Activated T-cell treated with anti-CD3 and anti-CD28 coated beads for 24 hours (primary cell): ENCODE measurements at regions not wholly inside any gene's neighbourhood (a gene's known extent, or its start where the extent isn't known, plus 50 kb on each side); places are given as distances from the start of the nearest gene placed in this dataset.

Experiments used
- DNase-seq: peaks from one replicate; pipeline ENCODE4 v3.0.0-alpha.2; 2020; ENCODE audit warnings: low read depth

DNA sequence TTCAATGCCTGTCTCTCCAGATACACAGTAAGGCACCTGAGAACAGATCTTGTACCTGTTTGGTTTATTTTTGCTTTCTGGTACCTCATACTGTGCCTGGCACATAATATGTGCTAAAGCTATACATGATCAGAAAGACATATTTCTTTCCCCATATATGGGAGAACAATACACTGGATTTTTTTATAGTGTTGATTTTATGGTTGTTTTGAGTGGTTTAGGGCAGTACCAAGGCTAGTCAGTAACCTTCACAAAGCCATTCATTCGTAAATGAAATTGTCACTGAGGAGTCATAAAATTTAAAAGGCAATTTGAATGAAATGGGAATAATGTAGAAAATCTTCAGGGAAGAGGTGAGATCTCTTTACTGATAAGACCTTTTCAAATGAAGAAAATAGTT, 810.2 kb downstream of the TUSC7 start:
- no peak for DNase-seq

DNA sequence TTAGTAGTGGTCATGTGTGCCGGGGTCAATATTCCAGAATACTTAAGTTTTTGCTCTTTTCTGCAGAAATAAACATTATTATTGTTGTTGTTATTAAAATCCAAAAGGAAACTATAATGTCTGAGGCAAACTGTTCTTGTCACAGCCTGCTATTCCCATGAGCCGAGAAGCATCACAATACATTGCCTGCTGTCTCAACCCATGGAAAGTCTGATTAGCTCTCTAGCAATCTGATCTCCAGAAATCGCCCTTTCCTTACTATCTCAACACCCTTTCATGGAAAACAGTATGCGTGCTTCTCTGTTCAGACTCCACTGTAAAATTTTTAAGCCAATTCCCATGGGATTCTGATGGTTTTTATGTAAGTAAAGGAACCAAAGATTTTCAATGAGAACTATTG, 811.0 kb downstream of the TUSC7 start:
- DNase-seq: no peak

DNA sequence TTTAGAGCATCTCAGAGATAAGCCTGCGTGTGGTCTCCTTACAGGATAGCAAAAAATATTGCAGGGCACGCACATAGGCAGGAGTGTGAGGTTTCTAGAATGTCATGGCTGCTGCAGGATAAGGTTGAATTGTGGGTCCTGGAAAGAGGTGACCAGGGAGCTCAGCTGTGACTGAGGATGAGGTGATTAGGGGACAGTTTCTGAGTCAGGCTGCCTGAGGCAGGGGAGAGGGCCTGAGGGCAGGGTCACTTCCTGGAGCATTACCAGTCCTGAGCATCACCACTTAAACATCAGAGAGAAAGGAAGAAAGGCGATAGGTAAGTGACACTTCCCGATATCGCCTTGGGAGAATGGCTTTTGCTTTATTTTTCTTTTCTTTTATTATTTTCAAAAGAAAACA, 813.8 kb downstream of the TUSC7 start:
- DNase-seq: no peak

DNA sequence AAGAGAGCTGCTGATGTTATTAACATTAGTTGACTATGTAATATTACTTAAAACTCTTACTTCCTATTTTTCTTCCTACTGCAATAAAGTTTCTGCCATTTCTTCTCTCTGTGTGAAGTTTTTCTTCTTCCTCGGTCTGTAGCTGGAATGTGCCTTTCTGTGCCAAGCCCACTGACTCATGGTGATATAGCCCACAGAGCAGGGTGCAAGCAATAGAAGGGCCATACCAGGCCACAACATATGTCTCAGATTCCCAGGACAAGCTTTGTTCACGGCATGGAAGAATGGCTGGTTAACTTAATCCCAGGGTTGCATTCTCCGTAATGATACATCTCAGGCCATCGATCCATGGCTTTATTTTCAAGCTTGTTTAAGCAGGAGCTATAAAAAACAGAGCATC, 815.3 kb downstream of the TUSC7 start:
- DNase-seq: no peak

DNA sequence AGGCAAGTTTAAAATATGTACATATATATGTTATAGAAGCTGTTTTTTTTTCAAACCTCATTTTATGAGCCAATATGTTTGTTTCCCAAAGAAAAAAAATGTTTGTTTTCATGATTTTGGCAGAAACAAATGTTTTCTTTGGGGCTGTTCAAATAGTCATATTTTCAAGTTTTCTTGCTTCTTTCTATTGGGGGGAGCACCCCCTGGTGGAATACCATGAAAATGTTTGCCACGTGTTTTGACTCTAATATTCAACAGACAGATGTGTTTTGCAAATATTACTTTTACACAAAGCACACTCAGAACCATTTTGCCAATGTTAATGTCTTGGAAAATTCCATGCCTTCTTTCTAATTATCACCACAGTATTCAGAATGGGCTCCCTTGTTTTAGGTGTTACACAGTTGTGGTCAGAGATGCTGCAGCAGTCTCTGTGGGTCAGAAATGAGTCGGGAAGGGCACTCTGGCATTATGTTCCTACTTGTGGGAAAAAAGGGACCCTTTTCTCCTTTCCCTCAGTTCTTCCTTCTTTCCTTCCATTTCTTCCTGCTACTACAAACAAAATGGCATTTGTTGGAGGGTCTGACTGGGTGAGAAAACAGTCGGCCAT, 817.0 kb downstream of the TUSC7 start:
- DNase-seq: no peak

DNA sequence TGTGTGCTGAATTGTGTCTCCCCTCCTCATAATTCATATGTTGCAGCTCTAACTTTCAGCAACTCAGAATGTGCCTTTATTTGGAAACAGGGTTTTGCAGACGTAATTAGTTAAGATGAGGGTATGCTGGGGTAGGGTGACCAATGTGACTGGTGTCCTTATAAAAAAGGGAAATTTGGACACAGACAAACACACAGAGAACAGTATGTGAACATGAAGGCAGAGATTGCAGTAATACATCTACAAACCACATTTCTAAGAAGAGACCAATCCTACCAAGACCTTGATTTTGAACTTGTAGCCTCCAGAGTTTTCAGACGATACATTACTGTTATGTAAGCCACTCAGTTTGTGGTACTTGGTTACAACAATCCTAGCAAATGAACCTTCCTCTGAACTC, 817.8 kb downstream of the TUSC7 start:
- no peak for DNase-seq

DNA sequence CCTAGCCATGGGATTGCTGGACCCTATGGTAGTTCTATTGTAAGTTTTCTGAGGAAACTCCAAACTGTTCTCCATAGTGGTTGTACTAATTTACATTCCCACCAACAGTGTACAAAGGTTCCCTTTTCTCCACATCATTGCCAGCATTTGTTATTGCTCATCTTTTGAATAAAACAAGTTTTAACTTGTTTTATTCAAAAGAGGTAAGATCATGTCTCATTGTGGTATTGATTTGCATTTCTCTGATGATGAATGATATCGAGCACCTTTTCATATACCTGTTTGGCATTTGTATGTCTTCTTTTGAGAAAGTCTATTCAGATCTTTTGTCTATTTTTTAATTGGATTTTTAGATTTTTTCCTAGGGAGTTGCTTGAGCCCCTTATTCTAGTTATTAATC, 819.1 kb downstream of the TUSC7 start:
- no peak for DNase-seq

DNA sequence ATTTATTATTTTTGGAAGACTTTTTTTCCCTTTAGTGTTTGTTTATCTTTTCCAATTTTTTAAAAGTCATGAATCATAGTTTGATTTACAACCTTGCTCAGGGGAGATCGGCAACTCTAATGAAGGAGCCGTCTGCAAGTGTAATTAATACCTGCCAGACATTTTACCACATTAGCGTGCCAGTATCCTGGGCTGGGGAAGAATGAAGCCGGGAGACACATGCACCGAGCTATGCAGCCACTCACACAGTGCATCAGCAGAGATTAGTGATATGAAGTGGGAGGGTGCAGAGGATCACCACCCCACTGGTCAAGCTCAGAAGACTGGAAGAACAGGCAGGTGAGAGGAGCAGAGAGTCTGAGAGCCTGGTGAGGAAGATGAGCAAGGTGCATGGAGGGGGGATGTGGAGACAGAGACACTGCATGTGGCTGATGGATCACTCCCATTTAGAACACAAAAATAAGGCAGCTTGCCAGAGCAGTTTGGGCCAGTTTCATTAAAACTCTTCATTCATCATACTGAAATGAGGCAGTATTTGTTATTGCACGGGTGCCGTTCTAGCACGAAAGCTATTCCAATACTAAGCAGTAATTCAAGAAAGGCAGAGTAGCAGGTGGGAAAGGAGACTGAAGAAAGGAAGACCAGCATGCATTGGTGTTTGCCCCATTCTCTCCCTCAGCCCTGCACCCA, 821.6 kb downstream of the TUSC7 start:
- DNase-seq: no peak

DNA sequence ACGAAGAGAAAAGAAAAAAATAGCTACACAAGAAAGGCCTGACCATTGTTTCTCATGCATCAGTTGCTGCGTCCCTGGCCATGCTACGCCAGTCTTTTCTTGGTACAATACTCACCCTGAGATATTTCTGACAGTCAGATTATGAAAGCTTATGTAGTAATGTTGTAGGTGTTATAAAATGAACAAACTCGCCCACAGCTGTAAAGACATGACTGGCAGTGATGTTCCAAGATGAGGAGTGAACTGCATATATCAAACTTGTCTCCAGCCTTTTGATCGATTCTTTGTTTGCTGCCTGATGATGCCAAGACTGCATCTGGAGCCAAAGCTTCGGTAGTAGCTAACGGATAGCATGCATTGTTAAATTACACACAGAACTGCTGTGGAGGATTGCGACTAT, 822.7 kb downstream of the TUSC7 start:
- DNase-seq: no peak

DNA sequence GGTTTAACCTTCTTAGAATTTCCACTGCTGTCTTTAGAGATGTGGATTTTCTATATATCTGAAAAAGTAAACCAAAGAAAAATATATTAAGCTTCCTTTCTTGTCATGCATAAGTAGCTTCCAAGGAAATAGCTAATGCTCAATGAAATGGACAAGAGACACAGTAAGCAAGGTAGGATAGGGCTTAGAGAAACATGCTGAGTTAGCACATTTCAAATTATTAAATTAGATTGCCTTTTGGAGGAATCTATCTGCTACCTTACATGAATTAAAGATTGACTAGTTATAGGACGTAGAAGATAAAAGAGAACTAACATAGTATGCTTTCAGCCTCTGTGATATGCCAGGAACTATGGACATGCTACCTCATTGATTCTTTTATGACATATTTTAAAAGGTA, 824.6 kb downstream of the TUSC7 start:
- no peak for DNase-seq

DNA sequence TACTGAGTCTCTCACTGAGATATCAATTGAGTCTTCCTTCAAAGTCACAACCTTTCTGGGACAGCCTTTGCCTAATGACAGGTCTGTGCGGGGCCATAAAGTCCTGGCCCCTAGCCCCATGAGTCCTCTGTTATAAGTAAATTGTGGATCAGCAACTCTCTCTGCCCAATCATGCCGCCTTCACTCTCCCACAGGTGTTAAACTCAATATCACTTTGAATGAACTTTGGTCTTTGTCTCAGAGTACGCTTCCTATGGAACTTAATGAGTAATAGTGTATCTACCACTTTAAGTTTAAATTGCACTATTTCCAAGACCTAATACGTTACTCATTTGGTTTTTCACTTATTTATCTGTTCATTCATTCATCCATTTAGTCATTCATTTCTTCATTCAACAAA, 826.4 kb downstream of the TUSC7 start:
- DNase-seq: no peak

DNA sequence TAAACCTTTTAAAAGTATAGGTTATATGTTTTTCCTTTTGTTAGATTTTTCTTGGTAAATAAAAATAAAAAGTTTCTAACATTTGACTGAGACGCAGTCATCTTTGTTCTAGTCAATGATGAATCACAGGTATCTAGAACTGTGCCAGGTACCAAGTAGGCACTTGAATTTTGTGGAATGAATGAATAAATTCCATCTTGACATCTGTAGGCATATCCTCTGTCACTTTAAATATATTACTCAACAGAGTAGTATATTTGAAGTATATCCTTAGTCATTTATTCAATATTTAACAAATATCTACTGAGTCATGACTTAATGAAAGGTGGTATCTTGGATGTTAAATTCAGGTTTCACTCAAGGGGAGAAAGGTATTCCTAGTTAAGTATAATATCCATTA, 828.4 kb downstream of the TUSC7 start:
- DNase-seq: no peak

DNA sequence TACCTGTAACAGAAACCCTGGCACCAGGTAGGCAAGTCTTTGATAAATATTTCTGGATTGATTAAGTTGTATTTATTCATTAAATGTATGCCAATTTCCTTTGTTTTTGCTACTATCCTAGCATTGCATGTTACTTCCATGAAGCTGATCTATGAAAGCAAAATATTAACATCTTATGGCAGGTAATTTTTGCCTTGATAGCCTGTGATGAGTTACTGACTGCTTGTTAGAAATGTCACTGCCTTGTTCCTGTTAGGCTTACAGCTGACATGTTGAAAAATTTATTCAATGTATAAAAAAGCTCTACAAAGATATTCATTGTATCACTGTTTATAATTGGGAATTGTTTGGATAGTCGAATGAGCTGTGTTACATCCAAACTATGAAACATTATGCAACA, 830.1 kb downstream of the TUSC7 start:
- no peak for DNase-seq

DNA sequence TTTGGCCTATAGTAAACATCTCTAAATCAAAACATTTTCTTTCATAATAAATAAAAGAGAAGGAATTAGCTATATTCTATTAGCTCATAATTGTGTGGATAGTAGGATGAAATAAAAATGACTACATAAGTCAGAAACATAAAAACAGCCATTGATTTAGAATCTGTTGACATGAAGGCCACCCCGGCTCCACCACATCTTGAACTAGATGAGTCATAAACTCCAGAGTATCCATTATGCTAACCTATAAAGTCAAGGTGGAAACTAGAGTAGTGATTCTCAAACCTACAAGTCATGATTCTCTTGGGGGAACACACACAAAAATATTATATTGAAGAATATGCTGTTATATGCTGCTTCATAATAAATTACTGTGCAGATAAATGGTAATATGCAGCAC, 831.0 kb downstream of the TUSC7 start:
- DNase-seq: no peak

DNA sequence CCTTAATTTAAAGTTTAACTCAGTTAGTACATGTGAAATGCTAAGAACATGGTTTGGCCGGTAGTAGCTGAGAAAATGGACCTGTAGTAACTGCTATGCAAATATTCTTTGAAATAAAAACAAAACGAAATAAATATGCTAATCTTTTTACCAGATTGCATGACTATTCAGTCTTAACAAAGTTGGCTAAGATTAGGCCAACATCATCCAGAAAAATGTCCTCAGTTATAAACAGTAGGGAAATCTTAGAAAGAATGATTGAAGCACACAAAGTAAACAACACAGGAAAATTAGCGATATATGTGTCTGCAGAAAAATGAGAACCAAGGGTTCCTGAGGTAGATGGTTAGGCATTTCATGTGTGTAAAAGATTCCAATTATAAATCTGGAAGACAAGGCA, 832.1 kb downstream of the TUSC7 start:
- no peak for DNase-seq

DNA sequence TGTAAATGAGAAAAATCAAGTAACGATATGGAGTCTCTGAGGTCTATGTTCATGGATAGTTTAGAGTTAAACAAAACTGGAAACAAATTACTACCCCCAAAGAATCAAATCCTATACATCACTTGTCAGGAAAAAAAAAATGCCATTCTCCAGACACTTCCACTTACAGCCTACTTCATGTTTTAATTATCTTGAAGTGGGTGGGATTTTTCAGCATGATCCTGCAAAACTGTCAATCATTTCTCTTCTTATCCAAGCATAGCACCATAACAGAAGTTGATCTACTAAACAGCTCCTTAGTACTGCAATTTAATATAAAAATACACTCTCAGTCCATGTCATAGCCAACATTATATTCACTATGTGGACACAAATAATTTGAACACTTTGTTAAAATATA, 833.9 kb downstream of the TUSC7 start:
- no peak for DNase-seq

DNA sequence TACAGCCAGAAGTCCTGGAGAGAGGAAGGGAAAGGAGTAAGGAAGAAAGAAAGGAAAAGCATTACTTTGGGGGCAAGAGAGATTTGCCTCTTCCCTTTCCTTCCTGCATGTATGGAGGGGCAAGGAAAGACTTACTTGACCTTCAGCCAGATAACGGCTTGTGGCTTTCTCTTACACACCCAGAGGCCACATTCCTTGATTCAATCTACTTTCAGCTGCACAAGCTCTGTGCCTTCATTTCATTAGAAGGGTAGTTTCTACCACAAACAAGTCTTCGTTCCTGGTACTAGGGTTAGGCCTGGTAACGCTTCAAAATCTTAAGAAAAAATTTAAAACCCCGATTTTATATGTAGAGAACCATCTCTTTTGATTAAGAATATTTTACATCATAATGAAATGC, 835.9 kb downstream of the TUSC7 start:
- DNase-seq: no peak

DNA sequence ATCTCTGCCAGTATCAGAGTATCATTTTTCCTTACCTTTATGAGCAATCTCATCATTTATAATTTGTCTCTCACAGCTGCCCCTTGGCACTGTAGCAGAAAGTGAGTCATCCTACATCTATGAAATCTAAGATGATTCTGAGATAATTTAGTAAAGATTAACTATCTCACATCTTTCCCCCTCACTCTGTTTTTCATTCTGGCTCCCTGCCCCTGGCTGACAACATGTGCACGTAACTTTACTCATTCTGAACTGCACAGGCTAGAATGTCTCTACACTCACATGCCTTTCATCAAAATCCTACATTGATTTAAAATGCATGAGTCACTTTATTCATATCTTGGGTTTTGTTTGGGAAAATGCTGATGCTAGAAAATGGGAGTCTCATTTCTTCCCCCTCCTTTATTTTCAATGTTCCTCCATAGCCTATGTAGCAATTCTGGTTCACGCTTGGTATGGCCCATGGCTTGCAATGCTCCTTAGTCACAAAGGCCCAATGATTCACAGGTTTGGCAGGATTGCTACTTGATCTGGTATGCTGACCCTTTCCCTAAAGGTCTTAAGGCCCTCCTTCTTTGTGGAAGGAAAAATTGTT, 838.5 kb downstream of the TUSC7 start:
- DNase-seq: no peak

DNA sequence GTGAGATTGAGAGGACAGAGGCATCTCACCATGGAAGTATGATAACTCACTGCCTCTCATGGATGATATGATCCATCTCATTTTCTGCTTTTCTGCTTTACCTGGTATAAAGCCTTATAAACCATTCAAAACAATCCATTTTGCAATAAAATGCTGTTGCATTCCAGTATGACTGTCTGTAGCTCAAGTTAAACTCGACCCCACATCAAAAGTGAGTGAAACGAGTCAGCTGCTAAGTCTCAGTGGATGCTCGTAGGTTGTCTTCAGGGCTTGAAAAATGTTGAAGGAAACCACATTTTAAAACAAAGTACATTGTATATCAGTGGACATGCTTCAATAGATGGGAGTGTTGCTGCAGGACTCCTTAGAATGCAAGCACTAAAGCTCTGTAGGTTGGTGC, 839.0 kb downstream of the TUSC7 start:
- DNase-seq: no peak

DNA sequence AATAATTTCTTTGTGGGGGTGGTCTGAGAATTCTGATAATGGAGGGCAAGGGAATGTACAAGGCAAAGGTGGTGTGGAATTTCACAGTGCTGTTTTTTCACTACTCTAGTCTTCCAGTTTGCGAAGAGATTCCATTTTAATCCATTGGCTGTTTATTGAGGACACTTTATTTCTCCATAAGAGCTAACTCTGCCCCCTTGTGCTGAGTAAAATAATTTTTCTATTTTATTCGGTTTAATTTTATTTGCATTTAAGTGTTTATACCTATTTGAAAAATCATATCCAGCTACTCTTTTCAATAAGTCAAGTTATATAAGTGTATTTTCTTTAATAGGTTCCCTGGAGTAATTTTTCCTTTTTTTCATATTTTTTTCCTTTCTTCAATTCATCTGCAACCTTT, 840.1 kb downstream of the TUSC7 start:
- no peak for DNase-seq

DNA sequence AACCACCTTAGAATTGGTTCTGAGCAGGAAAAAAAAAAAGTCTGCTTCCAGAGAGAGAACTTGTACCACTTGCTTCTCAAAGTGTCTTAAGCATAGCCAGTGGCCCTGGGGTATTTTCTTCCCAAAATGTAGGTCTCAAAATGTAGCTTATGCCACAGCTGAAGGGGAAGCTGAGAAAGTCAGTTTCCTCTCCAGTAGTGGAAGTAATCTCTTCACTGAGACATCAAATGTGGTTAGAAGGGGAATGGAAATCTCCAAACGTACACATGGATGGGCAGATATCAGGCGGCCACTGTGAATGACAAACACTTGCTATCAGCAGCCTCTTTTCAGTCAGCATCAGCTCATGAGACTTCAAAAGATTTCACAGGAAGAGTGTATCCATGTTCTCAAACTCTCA, 841.2 kb downstream of the TUSC7 start:
- DNase-seq: no peak

DNA sequence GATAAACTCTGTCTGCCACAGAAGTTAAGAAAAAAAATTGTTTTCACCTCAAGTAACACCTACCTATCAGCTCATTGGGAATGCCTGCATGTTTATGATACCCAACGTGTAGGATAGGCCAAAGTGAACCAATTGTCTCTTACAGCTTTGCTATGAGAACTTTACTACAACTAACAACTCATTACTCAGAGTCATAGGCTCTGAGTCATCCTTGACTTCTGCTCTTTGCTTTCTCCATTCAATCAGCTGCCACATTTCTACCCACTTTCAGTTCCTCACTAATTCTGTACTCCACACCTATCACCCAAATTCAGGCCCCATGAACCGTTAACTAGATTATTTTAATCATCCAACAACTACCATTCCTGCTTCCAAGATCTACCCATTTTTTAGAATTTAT, 843.9 kb downstream of the TUSC7 start:
- DNase-seq: no peak

DNA sequence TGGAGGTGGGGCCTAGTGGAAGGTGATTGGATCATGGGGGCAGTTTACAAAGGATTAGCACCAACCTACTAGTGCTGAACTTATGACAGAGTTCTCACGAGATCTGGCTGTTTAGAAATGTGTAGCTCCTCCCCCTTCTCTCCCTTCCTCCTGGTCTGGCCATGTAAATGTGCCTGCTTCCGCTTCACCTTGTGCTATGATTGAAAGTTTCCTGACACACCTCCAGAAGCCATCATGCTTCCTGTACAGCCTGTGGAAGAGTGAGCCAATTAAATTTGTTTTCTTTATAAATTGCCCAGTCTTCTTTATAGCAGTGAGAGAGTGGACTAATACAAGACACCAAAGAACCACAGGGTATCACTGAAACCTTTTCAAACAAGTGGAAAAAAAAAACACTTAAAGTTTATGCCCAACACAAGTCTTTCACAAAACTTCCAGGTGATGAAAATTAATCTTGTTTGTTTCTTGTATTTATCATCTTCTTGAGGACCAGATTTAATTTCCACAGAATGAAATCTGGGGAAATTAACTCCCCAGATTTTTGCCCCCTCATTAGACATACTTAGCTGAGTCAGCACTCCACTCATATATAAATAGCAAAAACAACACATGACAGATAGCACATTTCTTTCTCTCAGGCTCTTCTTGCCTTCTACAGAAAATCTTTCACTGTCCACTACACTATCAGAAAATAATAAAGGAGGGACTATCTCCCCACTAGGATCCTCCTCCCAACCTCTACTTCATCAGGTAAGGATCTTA, 847.2 kb downstream of the TUSC7 start:
- DNase-seq: no peak
